Activated CD8-positive, alpha-beta T cell treated with anti-CD3 and anti-CD28 coated beads for 36 hours (primary cell): ENCODE measurements at regions not wholly inside any gene's neighbourhood (a gene's known extent, or its start where the extent isn't known, plus 50 kb on each side); places are given as distances from the start of the nearest gene placed in this dataset.

ENCODE experiments used
- ATAC-seq: fragments of 200-7000 bp; cut with Tn5 transposase; one replicate; pipeline ENCODE4 v1.10.0; 2021; ENCODE audit warnings: mild to moderate bottlenecking, moderate library complexity
- CTCF ChIA-PET: fragments of 350-600 bp; sonication (Branson Sonifier 250); formaldehyde crosslinking; loops from one replicate; lab custom pipeline; 2021; ENCODE audit warnings: antibody characterized with exemption; lab: Charles Lee
- POLR2A ChIA-PET: fragments of 350-600 bp; sonication (Branson Sonifier 250); formaldehyde crosslinking; loops from one replicate; lab custom pipeline; 2021; ENCODE audit warnings: antibody characterized with exemption; lab: Charles Lee
- DNase-seq: peaks from one replicate; pipeline ENCODE4 v3.0.0-alpha.2; 2020
- H3K27ac Mint-ChIP-seq: one replicate; pipeline ENCODE4 v1.8.0; 2021; ENCODE audit warnings: mild to moderate bottlenecking, mixed read lengths
- H3K27me3 Mint-ChIP-seq: one replicate; pipeline ENCODE4 v1.8.0; 2021; ENCODE audit warnings: mixed read lengths
- H3K36me3 Mint-ChIP-seq: one replicate; pipeline ENCODE4 v1.8.0; 2021; ENCODE audit warnings: low read depth, mixed read lengths
- H3K4me1 Mint-ChIP-seq: one replicate; pipeline ENCODE4 v1.8.0; 2021; ENCODE audit warnings: low read depth, mixed read lengths
- H3K4me3 Mint-ChIP-seq: one replicate; pipeline ENCODE4 v1.8.0; 2021; ENCODE audit warnings: mild to moderate bottlenecking, moderate library complexity, mixed read lengths
- H3K9me3 Mint-ChIP-seq: one replicate; pipeline ENCODE4 v1.8.0; 2021; ENCODE audit warnings: mixed read lengths
- intact Hi-C: fragments of 100-400 bp; cut with micrococcal nuclease; formaldehyde crosslinking; loops from one replicate; pipeline ENCODE4 v1.10.0; 2022
- TF ChIP-seq, protein P1 (sequence below): fragments of 200-600 bp; IDR thresholded peaks from one replicate; pipeline ENCODE4 v1.8.0; 2022; ENCODE audit warnings: antibody characterized with exemption, mild to moderate bottlenecking

DNA sequence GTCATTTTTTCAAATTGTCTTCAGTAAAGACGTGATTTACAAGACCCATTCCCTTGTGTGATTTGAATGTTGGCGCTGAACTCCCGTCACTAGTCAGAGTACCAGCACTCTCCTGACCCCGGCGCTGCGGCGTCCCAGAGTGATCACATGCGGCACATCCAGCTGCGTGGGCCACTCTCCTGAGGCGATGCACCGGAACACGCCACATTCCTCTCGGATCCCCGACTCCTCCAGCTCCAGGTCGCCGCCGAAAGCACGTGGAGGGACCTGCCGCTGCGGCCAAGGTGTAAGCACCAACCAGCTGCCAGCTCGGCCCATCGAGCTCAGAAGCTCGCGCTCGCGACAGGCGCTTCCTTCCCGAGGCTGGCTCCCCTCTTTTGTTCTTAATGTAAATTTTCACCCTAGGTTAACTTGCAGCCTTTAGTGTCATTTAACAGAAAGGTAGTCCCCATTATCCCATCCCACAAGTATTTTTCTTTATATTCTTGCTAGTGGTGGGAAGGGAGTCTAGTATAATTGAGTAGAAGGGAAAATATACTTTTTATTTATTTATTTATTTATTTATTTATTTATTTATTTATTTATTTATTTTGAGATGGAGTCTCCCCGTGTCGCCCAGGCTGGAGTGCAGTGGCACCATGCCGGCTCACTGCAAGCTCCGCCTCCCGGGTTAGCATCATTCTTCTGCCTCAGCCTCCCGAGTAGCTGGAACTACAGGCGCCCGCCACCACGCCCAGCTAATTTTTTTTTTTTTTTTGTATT is 61.7 kb upstream of the VGLL3 start:
- no peak overlapping the region for H3K27ac Mint-ChIP-seq
- ChIA-PET POLR2A (no interaction called here), CTCF (no interaction called here)
- no peak overlapping the region for H3K4me3 Mint-ChIP-seq
- no peak for DNase-seq
- intact Hi-C loops = no loop called here
- no peaks in the 10 kb centered on the region for H3K36me3 Mint-ChIP-seq
- H3K27me3 Mint-ChIP-seq = peaks cover 3% of the 10 kb centered on the region
- ATAC-seq = no peak
- H3K9me3 Mint-ChIP-seq = peaks cover 3% of the 10 kb centered on the region
- TF ChIP-seq, protein P1, sequence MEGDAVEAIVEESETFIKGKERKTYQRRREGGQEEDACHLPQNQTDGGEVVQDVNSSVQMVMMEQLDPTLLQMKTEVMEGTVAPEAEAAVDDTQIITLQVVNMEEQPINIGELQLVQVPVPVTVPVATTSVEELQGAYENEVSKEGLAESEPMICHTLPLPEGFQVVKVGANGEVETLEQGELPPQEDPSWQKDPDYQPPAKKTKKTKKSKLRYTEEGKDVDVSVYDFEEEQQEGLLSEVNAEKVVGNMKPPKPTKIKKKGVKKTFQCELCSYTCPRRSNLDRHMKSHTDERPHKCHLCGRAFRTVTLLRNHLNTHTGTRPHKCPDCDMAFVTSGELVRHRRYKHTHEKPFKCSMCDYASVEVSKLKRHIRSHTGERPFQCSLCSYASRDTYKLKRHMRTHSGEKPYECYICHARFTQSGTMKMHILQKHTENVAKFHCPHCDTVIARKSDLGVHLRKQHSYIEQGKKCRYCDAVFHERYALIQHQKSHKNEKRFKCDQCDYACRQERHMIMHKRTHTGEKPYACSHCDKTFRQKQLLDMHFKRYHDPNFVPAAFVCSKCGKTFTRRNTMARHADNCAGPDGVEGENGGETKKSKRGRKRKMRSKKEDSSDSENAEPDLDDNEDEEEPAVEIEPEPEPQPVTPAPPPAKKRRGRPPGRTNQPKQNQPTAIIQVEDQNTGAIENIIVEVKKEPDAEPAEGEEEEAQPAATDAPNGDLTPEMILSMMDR = no peak
- H3K4me1 Mint-ChIP-seq = no peaks in the 10 kb centered on the region

DNA sequence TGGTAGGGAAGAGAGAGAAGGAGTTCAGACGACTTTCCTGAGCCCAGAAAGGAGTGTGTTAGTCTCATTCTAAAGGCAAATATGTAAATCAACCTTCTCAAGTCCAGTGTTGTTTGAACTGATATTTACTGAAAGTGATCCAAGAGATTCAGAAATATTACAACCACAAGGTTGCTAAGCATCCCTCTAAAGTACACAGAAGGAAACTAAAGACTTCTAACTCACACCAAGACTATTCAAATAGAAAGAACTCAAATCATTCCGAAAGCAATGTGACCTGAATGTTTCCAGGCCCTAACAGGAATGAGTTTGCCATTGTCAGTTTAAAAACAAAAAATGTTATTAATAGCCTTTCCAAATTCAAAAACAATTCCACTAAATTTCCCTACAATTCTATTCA is 56.9 kb upstream of the VGLL3 start:
- H3K4me1 Mint-ChIP-seq = no peaks in the 10 kb centered on the region
- POLR2A ChIA-PET = no interaction called here
- H3K27ac Mint-ChIP-seq = no peak overlapping the region
- CTCF ChIA-PET = no interaction called here
- intact Hi-C loops = no loop called here
- H3K36me3 Mint-ChIP-seq = no peaks in the 10 kb centered on the region
- no peak overlapping the region for H3K4me3 Mint-ChIP-seq
- H3K27me3 Mint-ChIP-seq = peaks cover 2% of the 10 kb centered on the region
- no peak for ATAC-seq
- TF ChIP-seq, protein P1 = no peak
- H3K9me3 Mint-ChIP-seq = peaks cover 3% of the 10 kb centered on the region
- no peak for DNase-seq

DNA sequence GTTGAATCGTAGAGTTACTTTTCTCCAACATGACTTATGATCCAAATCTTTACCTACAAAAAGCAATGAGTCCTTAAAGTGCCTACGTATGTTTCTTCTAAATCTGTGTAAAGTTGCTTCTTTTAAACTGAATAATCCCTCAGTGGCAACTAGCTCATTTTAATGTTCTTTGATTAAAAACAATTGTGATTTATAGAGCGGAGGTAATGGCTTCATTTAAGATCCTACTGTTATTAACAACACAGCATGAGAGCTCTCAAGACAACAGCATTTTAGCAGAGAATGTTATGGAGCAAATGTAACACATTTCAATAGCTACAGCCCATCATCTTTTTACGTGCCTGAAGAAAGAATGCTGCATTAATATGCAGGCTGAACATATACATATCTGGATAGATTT is 55.3 kb upstream of the VGLL3 start:
- intact Hi-C loops = no loop called here
- H3K4me3 Mint-ChIP-seq = no peak overlapping the region
- TF ChIP-seq, protein P1 = no peak
- no peaks in the 10 kb centered on the region for H3K36me3 Mint-ChIP-seq
- H3K27me3 Mint-ChIP-seq = no peaks in the 10 kb centered on the region
- H3K4me1 Mint-ChIP-seq = no peaks in the 10 kb centered on the region
- no peak overlapping the region for H3K27ac Mint-ChIP-seq
- H3K9me3 Mint-ChIP-seq = no peaks in the 10 kb centered on the region
- no peak for DNase-seq
- ATAC-seq = no peak
- ChIA-PET POLR2A (no interaction called here), CTCF (no interaction called here)

DNA sequence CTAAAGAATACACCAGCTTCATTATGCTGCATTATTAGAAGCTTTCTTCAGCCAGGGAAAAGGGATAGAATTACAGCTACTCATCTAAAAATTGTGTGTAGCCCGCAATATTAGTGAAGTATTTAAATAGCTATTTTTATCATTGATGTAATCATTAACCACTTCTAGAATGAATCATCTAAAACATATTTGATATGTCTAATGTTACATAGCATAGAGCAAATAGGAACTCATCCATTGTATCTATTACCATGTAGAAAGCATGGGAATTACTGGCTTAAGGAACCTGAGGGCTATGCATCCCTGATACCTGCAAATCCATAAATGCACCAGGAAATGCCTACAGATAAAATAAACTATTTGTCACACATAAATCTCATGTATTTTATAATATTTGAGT is 54.5 kb upstream of the VGLL3 start:
- ChIA-PET CTCF (no interaction called here), POLR2A (no interaction called here)
- Mint-ChIP-seq H3K36me3 (no peaks in the 10 kb centered on the region), H3K4me3 (no peak overlapping the region), H3K27ac (no peak overlapping the region), H3K27me3 (no peaks in the 10 kb centered on the region), H3K9me3 (no peaks in the 10 kb centered on the region), H3K4me1 (no peaks in the 10 kb centered on the region)
- ATAC-seq = no peak
- DNase-seq = no peak
- intact Hi-C loops = no loop called here
- TF ChIP-seq, protein P1 = no peak

DNA sequence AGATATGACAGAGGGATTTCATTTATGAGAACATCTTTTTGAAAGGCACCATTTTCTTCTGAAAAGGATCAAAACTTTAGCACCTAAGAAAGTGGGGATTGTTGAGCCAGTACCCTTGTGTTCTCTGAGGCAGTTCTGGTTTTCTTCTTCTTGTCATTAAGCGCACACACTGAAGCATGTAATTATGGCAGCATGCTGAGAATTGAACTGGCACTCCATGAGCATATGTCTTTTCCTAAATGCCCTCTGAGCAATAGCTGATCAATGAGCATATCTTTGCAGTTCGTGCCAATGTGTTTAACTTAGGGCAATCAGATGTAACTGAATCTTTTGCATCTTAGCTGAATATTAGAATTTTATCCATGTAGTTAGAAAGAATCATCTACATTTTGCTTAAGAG is 53.9 kb upstream of the VGLL3 start:
- DNase-seq (no peak), ATAC-seq (no peak)
- H3K9me3 Mint-ChIP-seq = no peaks in the 10 kb centered on the region
- no peak overlapping the region for H3K27ac Mint-ChIP-seq
- ChIA-PET POLR2A (no interaction called here), CTCF (no interaction called here)
- no peak overlapping the region for H3K4me3 Mint-ChIP-seq
- no peaks in the 10 kb centered on the region for H3K27me3 Mint-ChIP-seq
- H3K4me1 Mint-ChIP-seq = no peaks in the 10 kb centered on the region
- no peaks in the 10 kb centered on the region for H3K36me3 Mint-ChIP-seq
- intact Hi-C loops = no loop called here
- TF ChIP-seq, protein P1 = no peak
